GM18870 (cell line): ENCODE measurements at regions not wholly inside any gene's neighbourhood (a gene's known extent, or its start where the extent isn't known, plus 50 kb on each side); places are given as distances from the start of the nearest gene placed in this dataset.

Source experiments
- ATAC-seq: cut with Tn5 transposase; IDR thresholded peaks from one replicate; pipeline ENCODE4 v1.9.1; 2021; ENCODE audit warnings: moderate library complexity; ENCODE audit not compliant: unreplicated experiment

GRCh38 chr4:156193106-156193505 lies 239.4 kb upstream of the CTSO start:
- ATAC-seq: no peak

- ATAC-seq: no peak
These were observed 238.4 kb upstream of the CTSO start for GRCh38 chr4:156192033-156192432.

DNA sequence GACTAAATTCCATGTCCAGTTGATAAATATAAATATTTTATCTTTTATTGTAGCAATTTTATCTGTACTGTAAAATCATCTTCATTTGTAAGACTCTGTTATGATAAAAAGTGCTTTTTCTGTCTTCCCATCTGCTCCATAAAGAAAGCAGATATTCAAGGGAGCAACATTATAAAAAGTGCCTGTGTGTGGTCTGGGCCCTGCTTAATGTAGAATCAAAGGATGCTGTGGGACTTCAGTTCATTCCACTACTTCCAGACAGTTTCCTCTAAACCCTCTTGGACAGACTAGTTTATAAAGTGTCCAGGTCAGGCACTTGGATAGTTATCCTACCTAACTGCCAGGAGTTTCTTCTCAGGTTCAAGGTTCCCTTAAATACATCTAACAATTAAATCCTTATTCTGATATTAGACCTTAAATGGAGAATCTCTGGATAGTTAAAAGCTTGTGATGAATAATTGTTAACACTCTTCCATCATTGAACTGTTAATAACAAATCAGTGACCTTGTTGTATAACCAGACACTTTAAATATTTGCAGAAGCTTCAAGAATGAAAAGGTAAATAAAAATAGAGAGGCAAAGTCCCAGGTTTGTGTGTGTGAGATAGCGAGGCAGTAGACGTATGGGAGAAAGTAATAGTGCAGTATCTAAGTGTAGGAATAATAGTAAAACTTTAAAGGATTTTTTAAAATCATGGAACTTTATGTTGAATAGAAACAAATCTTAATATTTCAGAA lies 237.5 kb upstream of the CTSO start:
- ATAC-seq: no peak

DNA sequence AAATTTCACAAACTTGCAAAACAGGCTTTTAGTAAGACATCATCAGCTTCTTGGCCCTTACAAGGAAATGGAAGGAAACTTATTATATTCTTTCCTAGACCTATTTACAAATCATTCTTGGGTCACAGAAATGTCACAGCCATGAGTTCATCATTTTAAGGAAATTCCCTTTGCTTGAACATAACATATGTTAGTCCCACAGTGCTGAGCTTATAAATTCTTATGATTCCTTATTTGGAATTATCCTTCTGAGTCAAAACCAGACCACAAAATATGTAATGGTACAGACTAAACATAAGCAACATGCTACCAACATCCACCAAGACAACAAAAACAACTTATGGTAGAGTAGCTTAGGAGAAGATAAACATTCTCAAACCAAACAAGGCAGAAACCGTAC lies 236.9 kb upstream of the CTSO start:
- ATAC-seq: no peak

DNA sequence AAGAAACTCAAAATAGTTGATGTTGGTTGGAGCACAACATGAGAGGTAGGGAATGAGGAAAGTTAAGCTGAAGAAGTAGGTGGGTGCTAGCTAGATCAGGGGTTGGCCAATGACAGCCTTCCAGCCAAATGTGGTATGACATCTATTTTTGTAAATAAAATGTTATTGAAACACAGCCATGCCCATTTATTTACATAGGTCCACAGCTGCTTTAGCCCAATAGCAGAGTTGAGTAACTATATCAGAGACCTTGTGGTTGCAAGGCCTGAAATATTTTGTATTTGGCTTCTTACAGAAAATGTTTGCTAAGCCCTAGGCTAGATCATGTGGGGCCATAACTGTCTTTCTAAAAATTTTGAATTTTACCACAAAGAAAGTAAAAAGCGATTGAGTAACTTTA lies 234.9 kb upstream of the CTSO start:
- no peak for ATAC-seq

DNA sequence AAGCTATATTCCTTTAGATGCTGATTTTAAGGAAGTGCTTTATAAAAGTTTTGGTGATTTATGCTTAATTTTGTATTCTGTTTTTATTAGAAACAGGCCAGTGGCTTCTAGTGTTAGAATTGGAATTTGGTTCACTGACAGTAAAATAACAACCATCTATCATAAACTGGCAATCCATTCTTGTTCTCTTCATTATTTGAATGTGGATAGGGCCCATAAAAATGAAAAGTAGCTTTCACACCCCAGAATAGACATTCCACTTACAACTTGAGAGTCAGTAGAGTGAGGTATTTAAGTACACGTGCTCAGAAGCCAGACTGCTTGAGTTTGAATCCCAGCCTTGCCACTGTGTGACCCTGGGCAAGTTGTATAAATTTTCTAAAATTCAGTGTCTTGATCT lies 232.4 kb upstream of the CTSO start:
- no peak for ATAC-seq

- ATAC-seq: no peak
These were observed 231.9 kb upstream of the CTSO start for GRCh38 chr4:156185514-156186055.

DNA sequence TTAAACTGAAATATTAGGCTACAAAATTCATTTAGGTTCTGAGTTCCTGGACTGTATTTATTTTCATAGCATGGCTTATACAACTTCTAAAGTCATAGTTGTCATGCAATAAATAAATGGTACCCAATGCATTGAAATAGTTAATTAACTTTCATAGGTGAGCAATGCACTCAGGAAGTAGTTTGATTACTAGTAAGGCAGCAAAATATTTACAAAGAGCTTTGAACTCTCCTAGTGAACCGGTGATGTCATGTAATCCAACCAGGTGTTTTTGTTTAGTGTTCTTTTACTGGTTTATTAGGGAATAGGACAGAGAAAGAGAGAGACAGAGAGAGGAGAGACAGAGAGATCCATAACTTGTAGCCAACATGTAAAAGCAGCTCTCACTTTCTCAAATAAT lies 228.6 kb upstream of the CTSO start:
- ATAC-seq: no peak

GRCh38 chr4:156177941-156178340 lies 224.3 kb upstream of the CTSO start:
- no peak for ATAC-seq

GRCh38 chr4:156176896-156177295 lies 223.2 kb upstream of the CTSO start:
- ATAC-seq: no peak

DNA sequence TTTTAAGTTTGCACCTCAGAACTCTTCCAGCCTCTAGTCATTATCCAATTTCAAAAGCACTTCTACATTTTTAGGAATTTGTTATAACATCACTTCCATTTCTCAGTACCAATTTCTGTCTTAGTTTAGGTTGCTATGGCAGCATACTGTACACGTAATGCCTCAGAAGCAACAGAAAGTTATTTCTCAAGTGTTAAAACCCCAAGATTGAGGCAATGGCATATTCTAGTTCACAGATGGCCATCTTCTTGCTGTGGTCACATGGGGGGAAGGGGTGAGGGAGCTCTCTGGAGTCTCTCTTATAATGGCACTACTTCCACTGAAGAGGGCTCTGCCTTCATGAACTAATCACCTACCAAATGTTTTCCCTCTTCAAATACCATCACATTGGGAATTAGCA lies 220.3 kb upstream of the CTSO start:
- ATAC-seq: no peak

- no peak for ATAC-seq
These were observed 219.8 kb upstream of the CTSO start for GRCh38 chr4:156173486-156173885.

- no peak for ATAC-seq
These were observed 216.2 kb upstream of the CTSO start for GRCh38 chr4:156169861-156170260.

DNA sequence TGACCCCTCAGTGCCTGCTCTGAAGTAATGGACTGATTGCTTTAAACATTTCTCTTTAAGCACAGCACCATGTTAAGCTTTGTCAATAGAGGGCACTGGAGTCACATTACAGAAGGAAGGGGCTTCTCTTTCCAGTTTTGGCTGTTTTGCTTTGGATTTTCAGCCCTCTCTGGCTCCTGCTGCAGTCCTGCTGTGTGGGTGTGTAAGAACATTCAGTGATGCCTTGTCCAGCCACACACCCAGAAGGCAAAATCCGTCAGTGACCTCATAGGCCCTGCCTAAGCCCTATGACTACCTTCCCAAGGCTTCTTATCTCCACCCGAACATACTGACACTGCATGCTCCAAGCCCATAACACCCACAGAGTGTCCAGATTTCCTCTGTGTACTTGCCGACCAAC lies 215.3 kb upstream of the CTSO start:
- peak; percentile 58 for ATAC-seq

DNA sequence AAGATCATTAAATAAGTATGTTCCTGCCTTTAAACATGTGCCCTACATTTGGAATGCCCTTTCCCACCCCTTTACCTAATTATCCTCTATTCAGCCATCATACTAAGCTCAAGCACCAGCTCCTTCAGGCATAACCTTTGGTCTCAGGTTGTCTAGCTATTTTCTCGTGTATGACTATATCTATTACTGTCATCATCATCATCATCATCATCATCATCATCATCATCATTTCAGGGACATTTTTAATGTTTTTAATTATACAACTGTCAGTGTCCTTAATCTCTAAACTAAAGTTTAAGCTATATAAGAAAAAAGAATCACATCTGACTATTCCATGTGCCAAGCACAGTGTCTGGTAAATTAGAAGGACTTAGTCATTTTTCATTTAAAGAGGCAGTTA lies 214.6 kb upstream of the CTSO start:
- ATAC-seq: no peak

- ATAC-seq: peak; percentile 88
These were observed 205.1 kb upstream of the CTSO start for GRCh38 chr4:156158747-156159146.

- no peak for ATAC-seq
These were observed 201.3 kb upstream of the CTSO start for GRCh38 chr4:156154978-156155377.

DNA sequence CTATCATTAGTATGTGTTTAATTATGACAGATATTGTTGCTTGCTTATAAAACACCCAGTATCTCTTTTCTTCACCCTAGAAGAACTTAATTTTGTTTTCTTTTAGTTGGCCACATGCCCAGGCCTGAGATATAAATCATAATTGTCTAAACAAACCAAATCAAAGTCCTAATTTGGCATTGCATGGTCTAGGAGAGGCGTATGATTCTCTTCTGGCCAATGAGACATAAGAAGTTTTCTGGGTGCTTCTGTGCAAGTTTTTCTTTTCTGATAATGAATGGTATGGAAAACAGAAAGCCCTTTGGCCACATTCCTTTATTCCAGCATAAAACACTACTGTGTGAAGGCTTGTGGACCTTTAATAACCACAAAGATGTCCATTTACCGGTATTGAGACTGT lies 192.9 kb upstream of the CTSO start:
- ATAC-seq: no peak

GRCh38 chr4:156144961-156145360 lies 191.3 kb upstream of the CTSO start:
- no peak for ATAC-seq

DNA sequence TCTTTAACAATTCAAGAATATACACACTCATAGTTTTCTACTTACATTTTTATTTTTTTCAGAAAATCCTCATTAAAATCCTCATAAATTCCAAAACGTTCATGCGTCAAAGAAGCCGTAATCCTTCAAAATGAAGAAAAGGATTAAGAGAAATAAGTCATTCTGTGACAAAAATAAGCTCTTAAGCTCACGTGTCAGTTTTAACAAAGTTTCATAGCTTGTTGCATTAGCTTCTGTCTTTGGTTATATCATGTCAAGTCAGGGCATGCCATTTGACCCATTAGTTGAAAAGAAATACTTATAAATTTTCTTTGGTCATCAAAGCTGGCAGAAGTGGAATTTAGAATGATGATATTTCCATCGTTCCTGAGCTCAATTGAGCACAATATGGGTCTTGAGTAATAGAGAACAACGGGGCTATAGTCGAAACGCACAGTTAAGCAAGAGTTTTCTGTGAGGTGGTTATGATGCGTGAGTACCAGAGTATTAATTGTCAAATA lies 185.2 kb upstream of the CTSO start:
- no peak for ATAC-seq

DNA sequence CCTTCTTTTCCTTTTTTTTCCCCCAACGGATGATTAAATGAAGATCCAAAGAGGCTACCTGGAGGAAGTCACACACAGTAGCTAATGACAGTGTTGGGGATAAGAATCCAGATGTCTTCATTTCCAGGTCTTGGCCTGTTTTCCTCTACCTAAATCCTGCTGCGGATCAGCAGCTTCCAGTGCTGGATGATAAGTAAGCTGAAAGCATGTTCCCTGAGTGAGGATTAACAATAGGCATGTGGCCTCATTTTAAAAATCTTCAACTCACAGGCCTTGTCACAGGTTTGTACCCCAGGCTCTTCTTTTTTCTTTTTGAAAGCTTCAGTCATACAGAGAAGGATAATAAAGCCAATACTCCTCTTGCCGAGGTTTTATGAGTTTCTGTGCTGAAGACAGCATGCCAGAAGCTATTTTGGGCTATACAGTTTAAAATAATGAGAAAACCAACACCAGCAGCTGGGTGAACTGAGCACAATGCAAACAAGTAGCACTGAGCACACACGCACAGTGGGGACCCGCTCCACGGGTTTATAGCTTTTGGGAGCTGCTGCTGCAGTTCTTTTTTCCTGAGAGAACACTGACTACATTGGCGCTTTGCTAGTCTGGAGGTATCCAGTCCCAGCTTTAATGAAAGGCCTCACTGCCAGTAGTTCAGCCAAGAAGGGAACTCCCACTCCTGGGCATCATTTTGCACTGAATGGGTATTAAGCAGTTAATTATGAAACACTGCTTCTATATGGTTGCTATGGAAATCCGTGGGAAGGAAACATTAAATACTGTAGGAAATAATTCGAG lies 184.2 kb upstream of the CTSO start:
- no peak for ATAC-seq

GRCh38 chr4:156132196-156132595 lies 178.5 kb upstream of the CTSO start:
- ATAC-seq: no peak
